Spleen (tissue), 7 donors: ENCODE measurements at regions not wholly inside any gene's neighbourhood (a gene's known extent, or its start where the extent isn't known, plus 50 kb on each side); places are given as distances from the start of the nearest gene placed in this dataset.

Experiments used
- POLR2AphosphoS5 ChIP-seq, 3 donors: sonication (generic); formaldehyde crosslinking; IDR thresholded peaks; one replicate each; pipeline ENCODE4 v1.5.1; 2017; ENCODE audit warnings: antibody characterized with exemption in 3 of 3
- TF ChIP-seq, protein P1 (sequence below), 11 experiments: fragments of 200-600 bp in 7 of 11; fragments of 450-650 bp in 4 of 11; sonication (generic) in 4 of 11; IDR thresholded peaks in 8 of 11; conservative IDR thresholded peaks in 3 of 11; 1 replicate in 7 of 11; 2 replicates in 4 of 11; pipeline versions ENCODE4 v1.4.0 to v1.8.0; 2016 to 2021; ENCODE audit warnings: antibody characterized with exemption in 11 of 11, inconsistent platforms in 4 of 11, mild to moderate bottlenecking in 1 of 11
- donor health status: DM: no; HTN: no; CAD: no; lungs with moderate emphysema.
- donor health status: DM: no; HTN: no; CAD: no.
- donor health status: DM: no; HTN: no; CAD: no.

DNA sequence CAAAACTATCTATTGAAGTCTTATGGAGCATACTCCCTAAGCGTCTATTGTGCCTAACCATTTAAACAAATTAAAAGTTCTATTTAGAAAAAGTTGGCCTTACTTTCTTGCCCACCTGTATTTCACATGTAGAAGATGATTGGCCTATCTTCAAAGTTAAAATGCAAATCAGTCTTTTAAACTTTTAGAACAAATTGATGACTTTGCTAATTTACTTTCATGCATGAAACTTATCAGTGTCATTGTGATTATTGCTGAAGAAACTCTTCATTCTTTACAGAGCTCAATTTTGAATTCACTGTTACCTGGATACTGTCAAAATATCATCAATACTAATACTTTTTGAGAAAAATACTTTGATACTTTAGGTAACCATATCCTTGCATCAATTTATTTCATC lies 216.1 kb downstream of the COX7C start:
- TF ChIP-seq, protein P1, sequence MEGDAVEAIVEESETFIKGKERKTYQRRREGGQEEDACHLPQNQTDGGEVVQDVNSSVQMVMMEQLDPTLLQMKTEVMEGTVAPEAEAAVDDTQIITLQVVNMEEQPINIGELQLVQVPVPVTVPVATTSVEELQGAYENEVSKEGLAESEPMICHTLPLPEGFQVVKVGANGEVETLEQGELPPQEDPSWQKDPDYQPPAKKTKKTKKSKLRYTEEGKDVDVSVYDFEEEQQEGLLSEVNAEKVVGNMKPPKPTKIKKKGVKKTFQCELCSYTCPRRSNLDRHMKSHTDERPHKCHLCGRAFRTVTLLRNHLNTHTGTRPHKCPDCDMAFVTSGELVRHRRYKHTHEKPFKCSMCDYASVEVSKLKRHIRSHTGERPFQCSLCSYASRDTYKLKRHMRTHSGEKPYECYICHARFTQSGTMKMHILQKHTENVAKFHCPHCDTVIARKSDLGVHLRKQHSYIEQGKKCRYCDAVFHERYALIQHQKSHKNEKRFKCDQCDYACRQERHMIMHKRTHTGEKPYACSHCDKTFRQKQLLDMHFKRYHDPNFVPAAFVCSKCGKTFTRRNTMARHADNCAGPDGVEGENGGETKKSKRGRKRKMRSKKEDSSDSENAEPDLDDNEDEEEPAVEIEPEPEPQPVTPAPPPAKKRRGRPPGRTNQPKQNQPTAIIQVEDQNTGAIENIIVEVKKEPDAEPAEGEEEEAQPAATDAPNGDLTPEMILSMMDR (IDR thresholded peaks at IDR 0.05 in 8 of 11, conservative IDR thresholded peaks at IDR 0.05 in 3 of 11): no peak
- no peak for TF ChIP-seq POLR2AphosphoS5 (IDR thresholded peaks at IDR 0.05)
